HEK293 (cell line): ENCODE measurements at regions not wholly inside any gene's neighbourhood (a gene's known extent, or its start where the extent isn't known, plus 50 kb on each side); places are given as distances from the start of the nearest gene placed in this dataset.

Experiments used
- CTCF ChIA-PET: fragments of 350-600 bp; formaldehyde crosslinking; extraction: SDS; loops from one replicate; lab custom pipeline; 2021; ENCODE audit warnings: antibody characterized with exemption; lab: Yijun Ruan, JAX
- POLR2A ChIA-PET: fragments of 300-600 bp; formaldehyde crosslinking; extraction: SDS; loops from one replicate; lab custom pipeline; 2020; ENCODE audit warnings: antibody characterized with exemption, inconsistent platforms; lab: Yijun Ruan, JAX
- H3K27ac ChIP-seq: fragments of 200-500 bp; sonication (Bioruptor generic); 2 replicates; pipeline ENCODE4 v1.5.1; 2014; ENCODE audit warnings: low read depth, low read length, control low read depth, inconsistent platforms; ENCODE audit errors: extremely low read depth
- H3K36me3 ChIP-seq, 2 experiments: fragments of 200-500 bp in 1 of 2; sonication (Bioruptor generic) in 1 of 2; 1 replicate in 1 of 2; 2 replicates in 1 of 2; pipeline ENCODE4 v1.5.1; 2014 to 2017; ENCODE audit warnings: inconsistent platforms in 2 of 2, low read length in 2 of 2; ENCODE audit not compliant: control insufficient read depth in 2 of 2, insufficient read depth in 1 of 2
- H3K4me1 ChIP-seq: fragments of 200-500 bp; sonication (Bioruptor generic); 2 replicates; pipeline ENCODE4 v1.5.1; 2014; ENCODE audit warnings: mild to moderate bottlenecking, low read length, inconsistent platforms; ENCODE audit not compliant: control insufficient read depth, insufficient read depth
- H3K4me3 ChIP-seq: 2 replicates; pipeline ENCODE4 v1.5.1; 2011; ENCODE audit warnings: low read depth, mild to moderate bottlenecking, control low read depth, low read length, moderate library complexity
- H3K9me3 ChIP-seq: fragments of 200-500 bp; sonication (Bioruptor generic); 2 replicates; pipeline ENCODE4 v1.5.1; 2014; ENCODE audit warnings: low read depth, low read length, inconsistent platforms; ENCODE audit not compliant: control insufficient read depth, insufficient read depth
- BCL11A ChIP-seq: fragments of 450-650 bp; formaldehyde crosslinking; IDR thresholded peaks from 2 replicates; pipeline ENCODE4 v1.5.1; 2016; ENCODE audit warnings: low read depth, missing biosample characterization, missing genetic modification characterization
- CTCF ChIP-seq: fragments of 450-650 bp; formaldehyde crosslinking; IDR thresholded peaks from 2 replicates; pipeline ENCODE4 v1.5.1; 2016; ENCODE audit warnings: missing biosample characterization, missing genetic modification characterization
- HIC1 ChIP-seq: fragments of 450-650 bp; formaldehyde crosslinking; IDR thresholded peaks from 2 replicates; pipeline ENCODE4 v1.5.1; 2016; ENCODE audit warnings: missing biosample characterization, missing genetic modification characterization
- INSM2 ChIP-seq: fragments of 450-650 bp; formaldehyde crosslinking; IDR thresholded peaks from 2 replicates; pipeline ENCODE4 v1.5.1; 2016; ENCODE audit warnings: missing biosample characterization, missing genetic modification characterization
- KLF10 ChIP-seq: fragments of 450-650 bp; IDR thresholded peaks from 2 replicates; pipeline ENCODE4 v1.5.1; 2018; ENCODE audit warnings: missing biosample characterization, mild to moderate bottlenecking, missing genetic modification characterization
- KLF17 ChIP-seq: fragments of 450-650 bp; formaldehyde crosslinking; IDR thresholded peaks from 2 replicates; pipeline ENCODE4 v1.5.1; 2016; ENCODE audit warnings: missing biosample characterization, missing genetic modification characterization
- KLF8 ChIP-seq: fragments of 450-650 bp; formaldehyde crosslinking; IDR thresholded peaks from 2 replicates; pipeline ENCODE4 v1.5.1; 2016; ENCODE audit warnings: missing biosample characterization, missing genetic modification characterization
- KLF9 ChIP-seq: fragments of 450-650 bp; formaldehyde crosslinking; IDR thresholded peaks from 2 replicates; pipeline ENCODE4 v1.5.1; 2016; ENCODE audit warnings: missing biosample characterization, missing genetic modification characterization, low read depth
- OSR2 ChIP-seq: fragments of 450-650 bp; formaldehyde crosslinking; IDR thresholded peaks from 2 replicates; pipeline ENCODE4 v1.5.1; 2016; ENCODE audit warnings: missing biosample characterization, missing genetic modification characterization
- PRDM4 ChIP-seq: fragments of 450-650 bp; formaldehyde crosslinking; IDR thresholded peaks from 2 replicates; pipeline ENCODE4 v1.5.1; 2017; ENCODE audit warnings: missing biosample characterization, missing genetic modification characterization
- PRDM6 ChIP-seq: fragments of 450-650 bp; formaldehyde crosslinking; IDR thresholded peaks from 2 replicates; pipeline ENCODE4 v1.5.1; 2017; ENCODE audit warnings: missing biosample characterization, missing genetic modification characterization
- SCRT2 ChIP-seq: fragments of 450-650 bp; formaldehyde crosslinking; IDR thresholded peaks from 2 replicates; pipeline ENCODE4 v1.5.1; 2016; ENCODE audit warnings: missing biosample characterization, missing genetic modification characterization
- SP3 ChIP-seq: fragments of 450-650 bp; formaldehyde crosslinking; IDR thresholded peaks from 2 replicates; pipeline ENCODE4 v1.5.1; 2016; ENCODE audit warnings: missing biosample characterization, missing genetic modification characterization
- ZNF133 ChIP-seq: fragments of 450-650 bp; formaldehyde crosslinking; IDR thresholded peaks from 2 replicates; pipeline ENCODE4 v1.5.1; 2016; ENCODE audit warnings: missing biosample characterization, missing genetic modification characterization
- ZNF2 ChIP-seq: fragments of 450-650 bp; formaldehyde crosslinking; IDR thresholded peaks from 2 replicates; pipeline ENCODE4 v1.5.1; 2016; ENCODE audit warnings: missing biosample characterization, missing genetic modification characterization
- ZNF24 ChIP-seq: fragments of 450-650 bp; formaldehyde crosslinking; IDR thresholded peaks from 2 replicates; pipeline ENCODE4 v1.5.1; 2016; ENCODE audit warnings: missing biosample characterization, missing genetic modification characterization
- ZNF274 ChIP-seq, 2 experiments: fragments of 200-500 bp in 1 of 2; fragments of 450-650 bp in 1 of 2; sonication (Bioruptor generic) in 1 of 2; formaldehyde crosslinking in 1 of 2; IDR thresholded peaks; 2 replicates each; pipeline versions ENCODE4 v1.5.1 to v1.6.1; 2014 to 2016; ENCODE audit warnings: borderline replicate concordance in 1 of 2, inconsistent platforms in 1 of 2, low read length in 1 of 2, missing biosample characterization in 1 of 2, missing genetic modification characterization in 1 of 2
- ZNF335 ChIP-seq: fragments of 450-650 bp; formaldehyde crosslinking; conservative IDR thresholded peaks from 2 replicates; pipeline ENCODE4 v1.5.1; 2016; ENCODE audit warnings: missing biosample characterization, missing genetic modification characterization
- ZNF580 ChIP-seq: fragments of 450-650 bp; formaldehyde crosslinking; IDR thresholded peaks from 2 replicates; pipeline ENCODE4 v1.5.1; 2016; ENCODE audit warnings: missing biosample characterization, missing genetic modification characterization
- ZNF629 ChIP-seq: fragments of 450-650 bp; formaldehyde crosslinking; IDR thresholded peaks from 2 replicates; pipeline ENCODE4 v1.5.1; 2017; ENCODE audit warnings: missing biosample characterization, missing genetic modification characterization
- ZNF639 ChIP-seq: fragments of 450-650 bp; formaldehyde crosslinking; IDR thresholded peaks from 2 replicates; pipeline ENCODE4 v1.5.1; 2016; ENCODE audit warnings: missing biosample characterization, missing genetic modification characterization
- ZNF837 ChIP-seq: fragments of 450-650 bp; formaldehyde crosslinking; IDR thresholded peaks from 2 replicates; pipeline ENCODE4 v1.5.1; 2016; ENCODE audit warnings: missing biosample characterization, missing genetic modification characterization
- ZNF843 ChIP-seq: fragments of 450-650 bp; formaldehyde crosslinking; IDR thresholded peaks from 2 replicates; pipeline ENCODE4 v1.5.1; 2016; ENCODE audit warnings: missing biosample characterization, missing genetic modification characterization
- ZXDB ChIP-seq: fragments of 450-650 bp; formaldehyde crosslinking; IDR thresholded peaks from 2 replicates; pipeline ENCODE4 v1.5.1; 2016; ENCODE audit warnings: missing biosample characterization, missing genetic modification characterization

GRCh38 chr4:31088600-31089230 is 368.5 kb downstream of the PCDH7 start:
- Histone ChIP-seq H3K36me3 (no peaks in the 10 kb centered on the region), H3K9me3 (no peaks in the 10 kb centered on the region), H3K27ac (no peak overlapping the region), H3K4me3 (no peak overlapping the region), H3K4me1 (peaks cover 3% of the 10 kb centered on the region; the same call in 1 of the 2 replicates)
- ChIA-PET CTCF (no interaction called here), POLR2A (interaction anchor here (1.0 to 1.4 kb wide), 2 partner anchors 42 to 369 kb away, joined by 3 to 5 read pairs; partner anchors contain the start of gene PCDH7)
- TF ChIP-seq PRDM4 (tag by site-specific recombination) = peak; percentile 62; the same call in 1 of the 2 replicates
- TF ChIP-seq ZXDB (tag by site-specific recombination) = peak; percentile 63; the same call in 1 of the 2 replicates
- TF ChIP-seq KLF17 (tag by site-specific recombination) = no peak
- TF ChIP-seq ZNF335 (tag by site-specific recombination) = no peak
- TF ChIP-seq KLF9 (tag by site-specific recombination) = no peak
- TF ChIP-seq ZNF629 (tag by site-specific recombination) = peak; percentile 86
- 0 out of 2 replicates have a peak, but pooled peaks have one; percentile 58 for TF ChIP-seq INSM2 (tag by site-specific recombination)
- TF ChIP-seq ZNF639 (tag by site-specific recombination) = 0 out of 2 replicates have a peak, but pooled peaks have one; percentile 27
- peak; percentile 51; the same call in 1 of the 2 replicates for TF ChIP-seq SP3 (tag by site-specific recombination)
- TF ChIP-seq ZNF274 (IDR thresholded peaks at IDR 0.05; ENCODE audit: low read length) = no peak
- TF ChIP-seq ZNF274 (tag by site-specific recombination; IDR thresholded peaks at IDR 0.05; ENCODE audit: borderline replicate concordance) = no peak
- TF ChIP-seq OSR2 (tag by site-specific recombination) = 0 out of 2 replicates have a peak, but pooled peaks have one; percentile 12
- no peak for TF ChIP-seq ZNF580 (tag by site-specific recombination)
- peak; percentile 73 for TF ChIP-seq HIC1
- no peak for TF ChIP-seq ZNF2 (tag by site-specific recombination)
- no peak for TF ChIP-seq CTCF
- TF ChIP-seq BCL11A (tag by site-specific recombination) = peak; percentile 21; the same call in 1 of the 2 replicates
- TF ChIP-seq ZNF843 (tag by site-specific recombination) = peak; percentile 71
- no peak for TF ChIP-seq ZNF133 (tag by site-specific recombination)
- TF ChIP-seq KLF8 (tag by site-specific recombination) = peak; percentile 73
- TF ChIP-seq KLF10 (tag by site-specific recombination) = peak; percentile 39; the same call in 1 of the 2 replicates
- TF ChIP-seq SCRT2 (tag by site-specific recombination) = peak; percentile 64; the same call in 1 of the 2 replicates
- peak; percentile 80 for TF ChIP-seq PRDM6 (tag by site-specific recombination)
- 0 out of 2 replicates have a peak, but pooled peaks have one; percentile 24 for TF ChIP-seq ZNF24
- no peak for TF ChIP-seq ZNF837 (tag by site-specific recombination)
